Gastrocnemius medialis (tissue), 4 donors: ENCODE measurements at regions not wholly inside any gene's neighbourhood (a gene's known extent, or its start where the extent isn't known, plus 50 kb on each side); places are given as distances from the start of the nearest gene placed in this dataset.

Experiments used
- POLR2A ChIP-seq, 2 donors: fragments of 450-650 bp; IDR thresholded peaks; one replicate each; pipeline ENCODE4 v1.6.1; 2017; ENCODE audit warnings: antibody characterized with exemption in 2 of 2, mild to moderate bottlenecking in 2 of 2, moderate library complexity in 2 of 2
- TF ChIP-seq, protein P1 (sequence below), 5 experiments: fragments of 450-650 bp in 3 of 5; fragments of 200-600 bp in 2 of 5; sonication (generic) in 2 of 5; IDR thresholded peaks in 4 of 5; conservative IDR thresholded peaks in 1 of 5; 1 replicate in 4 of 5; 2 replicates in 1 of 5; pipeline ENCODE4 v1.5.1; 2016 to 2019; ENCODE audit warnings: antibody characterized with exemption in 5 of 5, mild to moderate bottlenecking in 3 of 5, moderate library complexity in 3 of 5

- TF ChIP-seq, protein P1, sequence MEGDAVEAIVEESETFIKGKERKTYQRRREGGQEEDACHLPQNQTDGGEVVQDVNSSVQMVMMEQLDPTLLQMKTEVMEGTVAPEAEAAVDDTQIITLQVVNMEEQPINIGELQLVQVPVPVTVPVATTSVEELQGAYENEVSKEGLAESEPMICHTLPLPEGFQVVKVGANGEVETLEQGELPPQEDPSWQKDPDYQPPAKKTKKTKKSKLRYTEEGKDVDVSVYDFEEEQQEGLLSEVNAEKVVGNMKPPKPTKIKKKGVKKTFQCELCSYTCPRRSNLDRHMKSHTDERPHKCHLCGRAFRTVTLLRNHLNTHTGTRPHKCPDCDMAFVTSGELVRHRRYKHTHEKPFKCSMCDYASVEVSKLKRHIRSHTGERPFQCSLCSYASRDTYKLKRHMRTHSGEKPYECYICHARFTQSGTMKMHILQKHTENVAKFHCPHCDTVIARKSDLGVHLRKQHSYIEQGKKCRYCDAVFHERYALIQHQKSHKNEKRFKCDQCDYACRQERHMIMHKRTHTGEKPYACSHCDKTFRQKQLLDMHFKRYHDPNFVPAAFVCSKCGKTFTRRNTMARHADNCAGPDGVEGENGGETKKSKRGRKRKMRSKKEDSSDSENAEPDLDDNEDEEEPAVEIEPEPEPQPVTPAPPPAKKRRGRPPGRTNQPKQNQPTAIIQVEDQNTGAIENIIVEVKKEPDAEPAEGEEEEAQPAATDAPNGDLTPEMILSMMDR (IDR thresholded peaks at IDR 0.05 in 4 of 5, conservative IDR thresholded peaks at IDR 0.05 in 1 of 5): no peak
- peak in 1 of 2 donors; percentile 45 for TF ChIP-seq POLR2A (IDR thresholded peaks at IDR 0.05)
Observed at GRCh38 chr1:37151789-37152188, 117.5 kb upstream of the GRIK3 start.
